Adipocyte (in vitro differentiated cells): ENCODE measurements at regions not wholly inside any gene's neighbourhood (a gene's known extent, or its start where the extent isn't known, plus 50 kb on each side); places are given as distances from the start of the nearest gene placed in this dataset.

Experiments used
- DNase-seq: peaks from one replicate; pipeline ENCODE4 v3.0.0-alpha.2; 2015; ENCODE audit warnings: low read depth
- H3K27me3 ChIP-seq: replicated peaks from 2 replicates; pipeline ENCODE4 v1.7.0; 2013; ENCODE audit warnings: mild to moderate bottlenecking, low read length, moderate library complexity; ENCODE audit not compliant: control insufficient read depth, insufficient read depth
- H3K36me3 ChIP-seq: 2 replicates; pipeline ENCODE4 v1.7.0; 2013; ENCODE audit warnings: low read length, mild to moderate bottlenecking, moderate library complexity; ENCODE audit not compliant: control insufficient read depth, insufficient read depth, severe bottlenecking
- H3K4me1 ChIP-seq: 2 replicates; pipeline ENCODE4 v1.7.0; 2013; ENCODE audit warnings: mild to moderate bottlenecking, low read length, moderate library complexity; ENCODE audit not compliant: control insufficient read depth, insufficient read depth
- H3K4me3 ChIP-seq: 2 replicates; pipeline ENCODE4 v1.7.0; 2013; ENCODE audit warnings: mild to moderate bottlenecking, low read length, moderate library complexity
- H3K9ac ChIP-seq: 2 replicates; pipeline ENCODE4 v1.7.0; 2013; ENCODE audit warnings: mild to moderate bottlenecking, low read length, moderate library complexity
- H3K9me3 ChIP-seq: 2 replicates; pipeline ENCODE4 v1.7.0; 2013; ENCODE audit warnings: mild to moderate bottlenecking, low read length, moderate library complexity; ENCODE audit not compliant: control insufficient read depth

DNA sequence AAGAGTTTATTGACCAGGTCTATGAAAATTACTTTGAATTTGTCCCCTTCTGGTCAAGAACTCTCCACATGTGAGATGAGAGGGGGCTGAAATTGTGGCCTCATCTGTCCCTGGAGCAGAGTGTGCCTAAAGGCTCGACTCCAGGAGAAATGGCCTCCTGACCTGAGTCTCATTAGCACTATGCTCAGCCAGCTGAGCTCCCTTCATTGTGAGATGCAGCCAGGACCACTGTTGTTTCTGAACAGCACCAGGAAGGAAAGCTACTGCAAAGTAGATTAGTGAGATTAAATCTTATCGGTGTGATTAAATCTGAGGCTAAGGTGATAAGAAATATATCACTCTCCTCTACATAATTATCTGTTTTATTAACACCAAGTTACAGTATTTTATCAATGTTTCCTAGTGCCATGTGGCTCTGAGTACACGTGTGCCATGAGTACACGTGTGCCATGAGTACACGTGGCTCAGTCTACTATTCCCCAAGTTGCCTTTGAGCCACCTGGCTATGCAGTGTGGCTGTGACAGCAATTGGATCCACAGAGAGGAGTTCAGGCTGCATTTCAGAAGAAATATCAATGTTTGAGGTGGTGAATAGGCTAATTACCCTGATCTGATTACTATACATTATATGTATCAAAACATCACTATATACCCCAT is 126.9 kb downstream of the IPMK start:
- H3K4me1 ChIP-seq, result no peaks in the 10 kb centered on the region
- peaks cover 9% of the 10 kb centered on the region for H3K9me3 ChIP-seq
- H3K27me3 ChIP-seq, result peaks cover 30% of the 10 kb centered on the region
- DNase-seq, result no peak
- H3K4me3 ChIP-seq, result no peak overlapping the region
- H3K9ac ChIP-seq, result no peak overlapping the region
- no peaks in the 10 kb centered on the region for H3K36me3 ChIP-seq

DNA sequence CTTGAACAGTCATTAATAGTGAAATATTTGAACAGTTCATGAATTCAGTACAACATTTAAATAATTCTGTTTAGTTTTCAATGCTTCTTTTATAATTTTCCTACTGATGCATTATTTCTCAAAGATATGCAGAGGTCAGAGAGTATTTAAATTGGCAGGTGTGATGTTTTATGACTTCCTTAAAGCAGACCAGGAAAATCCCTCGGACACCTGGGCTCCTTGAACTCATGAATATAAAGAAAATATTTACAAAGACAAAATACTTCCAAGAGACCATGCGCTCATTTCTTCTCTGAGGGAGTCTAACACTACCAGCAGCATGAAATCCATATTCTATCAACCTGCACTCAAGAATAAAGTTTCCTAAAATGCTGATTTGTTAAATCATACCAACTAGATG is 127.6 kb downstream of the IPMK start:
- peaks cover 9% of the 10 kb centered on the region for H3K9me3 ChIP-seq
- no peak overlapping the region for H3K9ac ChIP-seq
- peaks cover 30% of the 10 kb centered on the region for H3K27me3 ChIP-seq
- no peak for DNase-seq
- H3K4me3 ChIP-seq, result no peak overlapping the region
- no peaks in the 10 kb centered on the region for H3K36me3 ChIP-seq
- no peaks in the 10 kb centered on the region for H3K4me1 ChIP-seq

DNA sequence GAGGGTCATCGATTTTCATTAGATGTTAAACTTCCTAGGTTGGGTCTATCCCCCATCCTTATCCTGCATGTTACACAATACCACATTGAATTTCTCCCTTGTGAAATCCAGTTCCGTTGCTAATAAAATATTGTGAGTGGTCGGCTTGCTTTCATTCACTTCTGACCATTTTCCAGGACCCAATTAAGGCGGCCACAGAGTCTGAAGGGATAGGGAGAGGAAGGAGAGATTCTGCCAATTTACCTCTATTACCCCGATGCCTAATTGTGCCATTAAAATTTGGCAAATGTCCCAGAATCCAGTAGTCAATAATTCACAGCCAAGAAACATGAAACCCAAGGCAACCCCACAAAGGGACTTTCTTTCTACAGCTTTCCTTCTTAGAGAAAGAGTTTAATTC is 129.9 kb downstream of the IPMK start:
- Histone ChIP-seq H3K36me3 (no peaks in the 10 kb centered on the region), H3K4me1 (no peaks in the 10 kb centered on the region), H3K9me3 (no peaks in the 10 kb centered on the region), H3K9ac (no peak overlapping the region), H3K27me3 (peaks cover 28% of the 10 kb centered on the region), H3K4me3 (no peak overlapping the region)
- no peak for DNase-seq

DNA sequence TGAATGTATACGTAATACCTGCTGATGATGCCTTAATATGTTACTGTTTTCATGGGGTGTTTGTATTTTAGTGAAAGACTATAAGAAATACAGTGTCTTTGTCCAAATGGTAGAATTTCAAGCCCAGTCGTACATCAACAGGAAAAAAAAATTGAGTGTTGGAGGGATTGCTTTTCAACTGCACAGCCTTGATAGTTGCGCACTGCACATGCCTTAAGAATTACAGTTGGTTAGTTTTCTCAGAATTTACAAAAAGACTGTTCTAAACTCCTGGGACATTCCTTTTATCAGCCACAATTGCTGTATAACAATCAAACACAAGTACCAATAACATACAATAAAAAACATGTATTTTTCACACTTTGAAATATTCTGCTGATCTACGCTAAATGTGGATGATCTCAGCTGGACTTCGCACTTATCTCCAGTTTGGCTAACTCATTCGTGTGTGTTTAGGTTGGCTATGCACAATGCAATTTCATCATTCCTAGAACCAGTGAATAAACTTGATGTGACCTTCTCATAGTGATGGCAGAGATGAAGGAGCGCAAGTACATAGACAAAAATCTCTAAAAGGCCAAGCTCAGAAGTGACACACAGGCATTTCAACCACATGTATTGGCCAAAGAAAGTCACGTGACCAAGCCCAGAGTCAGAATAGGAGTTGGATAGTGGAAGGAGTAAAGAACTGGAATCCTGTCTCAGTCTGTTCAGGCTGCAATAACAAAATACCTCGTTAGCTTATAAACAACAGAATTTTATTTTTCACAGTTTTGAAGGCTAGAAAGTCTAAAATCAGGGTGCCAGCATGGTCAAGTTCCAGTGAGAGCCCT is 152.3 kb downstream of the IPMK start:
- Histone ChIP-seq H3K9ac (no peak overlapping the region), H3K4me3 (no peak overlapping the region), H3K4me1 (no peaks in the 10 kb centered on the region), H3K9me3 (no peaks in the 10 kb centered on the region), H3K36me3 (no peaks in the 10 kb centered on the region), H3K27me3 (peaks cover 37% of the 10 kb centered on the region)
- DNase-seq, result no peak

DNA sequence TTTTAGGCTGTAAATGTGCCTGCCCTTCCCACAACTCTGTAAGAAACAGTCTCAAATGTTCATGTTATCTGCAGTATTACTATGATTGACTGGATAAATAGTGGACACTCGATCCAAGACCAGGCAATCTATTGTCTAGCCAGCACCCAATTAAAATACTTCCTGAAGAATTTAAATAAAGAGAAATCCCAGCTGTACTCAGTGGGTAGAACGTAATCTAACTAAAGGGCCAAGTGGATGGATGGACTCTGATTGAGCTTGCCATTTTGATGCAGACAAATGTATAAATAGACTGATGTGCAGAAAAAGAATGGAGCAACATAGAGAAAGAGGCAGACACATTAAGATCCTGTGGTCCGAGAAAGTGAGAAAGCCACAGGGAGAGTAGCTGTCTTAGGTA is 158.0 kb downstream of the IPMK start:
- Histone ChIP-seq H3K9me3 (no peaks in the 10 kb centered on the region), H3K4me3 (no peak overlapping the region), H3K27me3 (peaks cover 37% of the 10 kb centered on the region), H3K9ac (no peak overlapping the region), H3K36me3 (no peaks in the 10 kb centered on the region), H3K4me1 (peaks cover 16% of the 10 kb centered on the region)
- no peak for DNase-seq

DNA sequence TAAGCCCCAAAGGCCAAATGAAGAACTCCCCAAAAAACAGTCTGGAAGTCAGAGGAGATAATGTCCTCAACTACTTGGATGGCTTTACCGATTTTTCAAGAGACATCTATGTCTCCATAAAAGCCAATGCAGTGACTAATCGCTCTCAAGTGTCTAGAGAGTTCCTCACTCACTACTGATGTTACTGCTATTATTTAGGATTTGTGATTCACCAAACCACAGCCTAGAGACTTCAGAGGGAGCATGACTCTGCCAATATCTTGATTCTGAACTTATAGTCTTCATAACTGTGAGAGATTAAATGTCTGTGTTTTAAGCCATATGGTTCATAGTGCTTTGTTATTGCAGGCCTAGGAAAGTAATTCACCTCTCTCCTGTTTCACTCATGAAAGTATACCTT is 160.2 kb downstream of the IPMK start:
- peak; percentile 21 for DNase-seq
- H3K36me3 ChIP-seq, result no peaks in the 10 kb centered on the region
- H3K4me1 ChIP-seq, result peaks cover 22% of the 10 kb centered on the region
- H3K9me3 ChIP-seq, result peaks cover 11% of the 10 kb centered on the region
- no peak overlapping the region for H3K4me3 ChIP-seq
- peaks cover 28% of the 10 kb centered on the region for H3K27me3 ChIP-seq
- no peak overlapping the region for H3K9ac ChIP-seq

DNA sequence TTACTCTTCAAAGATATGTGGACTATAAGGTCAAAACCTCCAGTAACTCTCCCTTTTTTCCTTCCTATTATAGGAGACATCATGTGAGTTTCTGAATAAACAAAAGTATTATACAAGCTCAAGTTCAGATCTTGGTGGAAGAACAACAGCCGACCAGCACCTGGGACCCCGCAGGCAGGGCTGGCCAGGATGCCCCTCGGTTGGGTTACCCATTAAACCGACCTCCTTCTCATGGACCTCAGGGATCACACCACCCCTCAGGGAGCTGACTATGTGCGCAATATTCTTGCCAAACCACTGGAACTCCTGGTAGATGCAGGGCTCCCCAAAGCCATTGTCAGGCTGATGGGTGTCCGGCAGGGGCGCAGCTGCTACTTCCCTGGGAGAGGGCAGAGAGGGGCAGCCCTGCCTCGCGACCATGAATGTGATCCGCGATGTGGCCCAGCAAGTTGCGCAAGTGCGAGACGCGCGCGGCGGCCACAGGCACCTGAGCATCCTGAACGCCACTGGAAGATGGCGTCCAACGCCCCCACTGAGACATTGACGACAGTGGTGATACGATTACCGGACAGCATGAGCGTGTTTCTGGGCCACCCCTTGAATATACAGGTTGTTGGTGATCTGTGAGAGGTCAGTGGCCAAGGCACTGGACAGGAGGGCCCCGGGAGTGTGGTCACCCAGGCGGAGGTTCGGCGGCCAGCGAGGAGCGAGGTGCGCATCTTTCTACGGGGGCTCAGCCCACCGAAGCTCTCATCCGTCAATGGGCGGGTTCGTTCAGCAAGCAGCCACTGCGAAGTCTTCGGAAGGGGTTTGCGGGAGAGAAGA is 161.3 kb downstream of the IPMK start:
- DNase-seq, result no peak
- H3K9me3 ChIP-seq, result peaks cover 14% of the 10 kb centered on the region
- peaks cover 25% of the 10 kb centered on the region for H3K27me3 ChIP-seq
- no peak overlapping the region for H3K9ac ChIP-seq
- peaks cover 22% of the 10 kb centered on the region for H3K4me1 ChIP-seq
- no peak overlapping the region for H3K4me3 ChIP-seq
- no peaks in the 10 kb centered on the region for H3K36me3 ChIP-seq

DNA sequence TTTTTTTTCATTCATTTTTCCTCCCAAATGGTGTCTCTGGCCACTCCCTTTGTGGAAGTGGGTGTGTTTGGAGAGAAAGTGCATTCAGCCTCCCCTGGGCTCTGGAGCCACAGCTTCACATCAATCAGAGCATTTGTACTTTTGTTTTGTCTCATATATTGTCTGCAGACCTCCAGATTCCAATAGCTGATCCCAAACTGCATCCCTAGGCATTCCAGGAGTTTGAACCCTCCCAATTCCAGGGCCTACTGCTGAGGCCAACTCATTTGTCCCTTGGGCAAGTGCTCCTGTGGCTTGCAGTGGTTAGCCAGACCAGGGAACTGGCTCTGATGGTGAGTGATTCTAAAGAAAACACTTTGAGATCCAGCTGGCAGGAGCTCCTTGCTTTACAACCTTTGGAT is 163.3 kb downstream of the IPMK start:
- peaks cover 22% of the 10 kb centered on the region for H3K4me1 ChIP-seq
- peaks cover 14% of the 10 kb centered on the region for H3K9me3 ChIP-seq
- H3K36me3 ChIP-seq, result no peaks in the 10 kb centered on the region
- DNase-seq, result no peak
- H3K4me3 ChIP-seq, result no peak overlapping the region
- H3K9ac ChIP-seq, result no peak overlapping the region
- H3K27me3 ChIP-seq, result peaks cover 8% of the 10 kb centered on the region

DNA sequence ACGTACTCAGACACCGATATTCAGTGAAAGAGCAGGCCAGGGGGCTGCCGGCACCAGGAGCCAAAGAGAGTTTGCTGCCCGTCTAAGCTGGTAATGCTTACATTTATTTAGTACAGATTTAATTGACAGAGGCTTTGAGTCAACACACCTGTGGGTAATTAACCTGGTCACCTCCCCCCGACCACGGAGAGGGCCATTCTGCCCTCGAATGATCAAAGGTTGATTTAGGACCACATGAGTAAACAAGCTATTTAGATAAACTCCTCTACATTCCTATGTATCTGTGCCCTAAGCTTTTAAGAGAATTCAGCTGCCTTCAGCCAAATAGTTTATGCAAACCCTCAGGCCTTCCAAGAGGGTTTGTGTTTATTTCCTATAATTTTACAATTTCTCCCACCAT is 164.8 kb downstream of the IPMK start:
- Histone ChIP-seq H3K27me3 (peaks cover 4% of the 10 kb centered on the region), H3K4me3 (no peak overlapping the region), H3K9me3 (peaks cover 14% of the 10 kb centered on the region), H3K36me3 (no peaks in the 10 kb centered on the region), H3K9ac (no peak overlapping the region), H3K4me1 (peaks cover 19% of the 10 kb centered on the region)
- DNase-seq, result no peak

DNA sequence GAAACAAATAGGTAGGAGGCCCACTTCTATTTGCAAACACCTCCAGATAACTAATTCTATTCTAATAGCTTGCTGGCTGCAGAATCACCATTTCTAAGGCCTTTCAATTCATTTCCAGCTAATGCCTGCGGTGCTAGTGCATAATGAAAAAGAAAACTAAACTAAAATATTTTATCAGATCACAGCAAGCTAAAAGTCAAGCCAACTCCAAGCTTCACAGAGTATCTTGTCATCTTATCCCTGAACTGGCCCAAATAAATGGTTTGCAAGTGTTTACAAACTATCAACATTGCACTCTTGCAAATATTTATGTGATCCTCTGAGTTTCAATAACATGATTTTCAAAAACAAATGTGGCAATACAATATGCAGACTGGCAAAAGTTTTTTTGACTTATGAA is 166.0 kb downstream of the IPMK start:
- DNase-seq, result no peak
- Histone ChIP-seq H3K9me3 (peaks cover 14% of the 10 kb centered on the region), H3K9ac (no peak overlapping the region), H3K36me3 (no peaks in the 10 kb centered on the region), H3K27me3 (peaks cover 4% of the 10 kb centered on the region), H3K4me3 (no peak overlapping the region), H3K4me1 (peaks cover 10% of the 10 kb centered on the region)

DNA sequence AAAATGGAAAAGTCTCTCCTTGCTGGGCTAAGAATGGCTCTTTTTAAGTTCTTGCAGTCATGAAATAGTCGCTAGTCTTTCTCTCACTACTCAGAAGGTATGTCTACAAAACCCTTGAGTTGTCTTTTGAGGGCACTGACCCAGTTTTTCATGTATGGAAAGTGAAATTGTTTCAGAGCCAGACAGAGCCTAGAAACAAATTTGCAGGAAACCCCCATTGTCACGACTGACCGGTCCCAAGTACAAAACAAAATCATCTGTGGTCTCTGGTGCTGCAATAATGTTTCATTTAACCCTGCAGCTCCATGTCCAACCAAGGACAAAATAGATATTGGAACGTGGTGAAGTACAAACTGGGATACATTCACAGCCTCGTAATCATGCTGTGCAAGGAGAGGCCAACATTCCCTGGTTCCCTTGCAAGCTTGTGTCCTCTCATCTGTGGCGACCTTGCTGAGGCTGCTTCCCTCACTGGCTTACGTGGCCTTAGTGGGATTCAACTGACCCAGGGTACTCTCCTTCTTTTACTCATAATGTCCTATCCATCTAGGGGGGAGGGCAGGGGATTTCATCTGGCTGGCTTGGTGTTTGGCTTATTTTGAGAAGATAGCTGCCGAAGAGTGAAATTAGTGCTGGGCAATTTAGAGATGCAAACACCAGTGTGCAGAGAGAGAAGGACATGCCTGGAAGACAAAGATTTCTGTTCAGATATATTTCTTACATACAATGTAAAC is 172.5 kb downstream of the IPMK start:
- Histone ChIP-seq H3K36me3 (no peaks in the 10 kb centered on the region), H3K9ac (no peak overlapping the region), H3K4me3 (no peak overlapping the region), H3K4me1 (no peaks in the 10 kb centered on the region), H3K9me3 (no peaks in the 10 kb centered on the region), H3K27me3 (peaks cover 12% of the 10 kb centered on the region)
- no peak for DNase-seq
